ENCODE measurements at regions not wholly inside any gene's neighbourhood (a gene's known extent, or its start where the extent isn't known, plus 50 kb on each side); places are given as distances from the start of the nearest gene placed in this dataset.
"Not testable (repeated sequence)": the region's sequence is repeated elsewhere in the genome, so short reads cannot be mapped to it uniquely, and the experiment has no call there.

GRCh38 chr4:122083989-122084388 is 68.1 kb upstream of the BLTP1 start:
- TF ChIP-seq CTCF (IDR thresholded peaks at IDR 0.05; ENCODE audit: control insufficient read depth, insufficient read depth, low read depth, low read length, missing control alignments) = no peak
- no peak for DNase-seq (ENCODE audit: low read depth)
- no peak overlapping the region for H3K4me3 ChIP-seq (ENCODE audit: control insufficient read depth, low read depth, low read length)

- DNase-seq (ENCODE audit: low read depth) = no peak
- no peak for TF ChIP-seq CTCF (IDR thresholded peaks at IDR 0.05; ENCODE audit: control insufficient read depth, insufficient read depth, low read depth, low read length, missing control alignments)
- H3K4me3 ChIP-seq (ENCODE audit: control insufficient read depth, low read depth, low read length) = no peak overlapping the region
These were observed 68.8 kb upstream of the BLTP1 start for GRCh38 chr4:122083351-122083750.

GRCh38 chr4:122082661-122083060 is 69.5 kb upstream of the BLTP1 start:
- H3K4me3 ChIP-seq (ENCODE audit: control insufficient read depth, low read depth, low read length) = no peak overlapping the region
- no peak for TF ChIP-seq CTCF (IDR thresholded peaks at IDR 0.05; ENCODE audit: control insufficient read depth, insufficient read depth, low read depth, low read length, missing control alignments)
- DNase-seq (ENCODE audit: low read depth) = no peak

GRCh38 chr4:122077653-122078052 is 74.5 kb upstream of the BLTP1 start:
- H3K4me3 ChIP-seq (ENCODE audit: control insufficient read depth, low read depth, low read length); DNase-seq (ENCODE audit: low read depth): not testable (repeated sequence)

- not testable (repeated sequence) for DNase-seq (ENCODE audit: low read depth); H3K4me3 ChIP-seq (ENCODE audit: control insufficient read depth, low read depth, low read length)
These were observed 75.3 kb upstream of the BLTP1 start for GRCh38 chr4:122076835-122077234.

- H3K4me3 ChIP-seq (ENCODE audit: control insufficient read depth, low read depth, low read length) = no peak overlapping the region
- no peak for DNase-seq (ENCODE audit: low read depth)
- TF ChIP-seq CTCF (IDR thresholded peaks at IDR 0.05; ENCODE audit: control insufficient read depth, insufficient read depth, low read depth, low read length, missing control alignments) = no peak
These were observed 78.5 kb upstream of the BLTP1 start for GRCh38 chr4:122073615-122074014.

- no peak for TF ChIP-seq CTCF (IDR thresholded peaks at IDR 0.05; ENCODE audit: control insufficient read depth, insufficient read depth, low read depth, low read length, missing control alignments)
- no peak overlapping the region for H3K4me3 ChIP-seq (ENCODE audit: control insufficient read depth, low read depth, low read length)
- no peak for DNase-seq (ENCODE audit: low read depth)
These were observed 86.2 kb upstream of the BLTP1 start for GRCh38 chr4:122065915-122066314.

- no peak overlapping the region for H3K4me3 ChIP-seq (ENCODE audit: control insufficient read depth, low read depth, low read length)
- no peak for TF ChIP-seq CTCF (IDR thresholded peaks at IDR 0.05; ENCODE audit: control insufficient read depth, insufficient read depth, low read depth, low read length, missing control alignments)
- no peak for DNase-seq (ENCODE audit: low read depth)
These were observed 87.0 kb upstream of the BLTP1 start for GRCh38 chr4:122065149-122065548.
